ENCODE measurements at regions not wholly inside any gene's neighbourhood (a gene's known extent, or its start where the extent isn't known, plus 50 kb on each side); places are given as distances from the start of the nearest gene placed in this dataset.

DNA sequence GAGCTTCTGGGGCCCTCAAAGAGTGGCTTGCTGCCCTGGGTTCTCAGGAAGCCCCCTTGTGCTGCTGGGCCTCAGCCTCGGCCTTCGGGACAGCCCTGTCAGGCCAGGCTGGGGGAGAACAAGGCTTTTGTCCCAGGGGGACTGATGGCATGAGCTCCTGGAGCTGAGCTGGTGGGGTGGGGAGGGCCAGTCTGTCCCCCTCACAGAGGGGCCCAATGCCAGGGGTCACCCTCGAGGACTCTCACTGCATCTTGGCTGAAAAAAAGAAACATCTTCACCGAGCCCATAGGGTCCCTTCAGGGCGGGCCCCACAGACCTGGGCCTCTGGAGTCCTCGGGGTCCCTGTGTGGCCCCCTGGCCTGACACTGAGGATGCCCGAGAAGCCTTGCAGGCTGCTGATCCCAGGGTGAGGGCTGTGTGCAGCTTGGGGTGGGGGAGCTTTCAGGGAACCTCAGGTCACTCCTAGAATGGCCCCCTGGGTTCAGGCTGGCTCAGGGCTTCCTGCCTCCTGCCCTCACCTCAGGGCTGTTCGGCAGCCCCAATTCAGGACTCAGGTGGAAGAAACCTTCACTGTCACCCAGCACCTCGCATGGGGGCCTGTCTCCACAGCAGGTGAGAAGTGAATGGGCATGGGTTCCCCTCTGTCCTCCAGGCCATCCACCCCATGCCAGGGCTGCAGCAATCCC lies 90.5 kb downstream of the TNFRSF13B start:
- Histone ChIP-seq H3K4me3 (ENCODE audit: low read depth, low read length) (no peak overlapping the region), H3K27me3 (ENCODE audit: control insufficient read depth, insufficient read depth, low read length) (no peaks in the 10 kb centered on the region; the same call in 1 of the 2 replicates), H3K36me3 (ENCODE audit: control insufficient read depth, insufficient read depth, low read length) (no peaks in the 10 kb centered on the region)
- POLR2A ChIA-PET = no interaction called here
- TF ChIP-seq, protein P1, sequence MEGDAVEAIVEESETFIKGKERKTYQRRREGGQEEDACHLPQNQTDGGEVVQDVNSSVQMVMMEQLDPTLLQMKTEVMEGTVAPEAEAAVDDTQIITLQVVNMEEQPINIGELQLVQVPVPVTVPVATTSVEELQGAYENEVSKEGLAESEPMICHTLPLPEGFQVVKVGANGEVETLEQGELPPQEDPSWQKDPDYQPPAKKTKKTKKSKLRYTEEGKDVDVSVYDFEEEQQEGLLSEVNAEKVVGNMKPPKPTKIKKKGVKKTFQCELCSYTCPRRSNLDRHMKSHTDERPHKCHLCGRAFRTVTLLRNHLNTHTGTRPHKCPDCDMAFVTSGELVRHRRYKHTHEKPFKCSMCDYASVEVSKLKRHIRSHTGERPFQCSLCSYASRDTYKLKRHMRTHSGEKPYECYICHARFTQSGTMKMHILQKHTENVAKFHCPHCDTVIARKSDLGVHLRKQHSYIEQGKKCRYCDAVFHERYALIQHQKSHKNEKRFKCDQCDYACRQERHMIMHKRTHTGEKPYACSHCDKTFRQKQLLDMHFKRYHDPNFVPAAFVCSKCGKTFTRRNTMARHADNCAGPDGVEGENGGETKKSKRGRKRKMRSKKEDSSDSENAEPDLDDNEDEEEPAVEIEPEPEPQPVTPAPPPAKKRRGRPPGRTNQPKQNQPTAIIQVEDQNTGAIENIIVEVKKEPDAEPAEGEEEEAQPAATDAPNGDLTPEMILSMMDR (IDR thresholded peaks at IDR 0.05; ENCODE audit: insufficient read depth, low read depth, low read length) = no peak
- DNase-seq (ENCODE audit: low read depth) = no peak
- CTCF ChIA-PET = no interaction called here

- Histone ChIP-seq H3K4me3 (ENCODE audit: low read depth, low read length) (no peak overlapping the region), H3K36me3 (ENCODE audit: control insufficient read depth, insufficient read depth, low read length) (no peaks in the 10 kb centered on the region), H3K27me3 (ENCODE audit: control insufficient read depth, insufficient read depth, low read length) (no peaks in the 10 kb centered on the region)
- ChIA-PET POLR2A (no interaction called here), CTCF (no interaction called here)
- TF ChIP-seq, protein P1 (IDR thresholded peaks at IDR 0.05; ENCODE audit: insufficient read depth, low read depth, low read length) = no peak
- no peak for DNase-seq (ENCODE audit: low read depth)
Measured at GRCh38 chr17:16880843-16881230, 91.1 kb downstream of the TNFRSF13B start.

DNA sequence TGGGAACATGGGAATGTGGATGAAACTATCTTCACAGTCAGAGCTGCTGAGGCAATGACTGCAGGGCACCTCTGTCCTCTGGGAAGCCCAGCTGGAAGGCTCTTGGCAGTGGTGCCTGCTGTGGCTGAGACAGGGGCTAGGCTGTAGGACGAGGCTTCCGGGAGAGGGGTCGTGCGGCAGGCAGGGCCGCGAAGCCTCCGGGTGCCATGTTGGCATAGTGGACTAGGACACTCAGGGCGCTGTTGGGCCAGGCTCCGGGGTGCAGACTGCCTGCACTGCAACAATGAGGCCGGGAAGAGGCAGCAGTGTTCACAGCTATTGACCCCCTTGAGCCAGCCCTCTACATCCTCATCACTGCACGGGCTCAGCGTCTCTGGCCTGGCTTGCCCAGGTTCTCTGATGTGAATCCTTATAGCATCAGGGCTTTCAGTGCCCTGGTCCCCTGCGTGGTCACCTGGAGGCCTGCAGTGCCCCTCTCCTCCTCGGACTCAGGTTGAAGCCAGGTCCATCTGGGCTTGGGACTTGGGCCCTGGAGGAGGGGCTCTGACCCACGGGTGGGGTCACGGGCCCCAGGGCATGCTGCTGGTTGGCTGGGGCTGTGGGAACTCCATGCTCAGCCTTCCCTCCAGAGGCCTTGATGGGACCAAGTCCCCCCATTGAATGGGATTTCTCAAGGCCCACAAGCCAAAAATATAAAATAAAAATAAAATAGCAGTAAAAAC lies 91.6 kb downstream of the TNFRSF13B start:
- ChIA-PET POLR2A (no interaction called here), CTCF (no interaction called here)
- Histone ChIP-seq H3K4me3 (ENCODE audit: low read depth, low read length) (no peak overlapping the region), H3K27me3 (ENCODE audit: control insufficient read depth, insufficient read depth, low read length) (no peaks in the 10 kb centered on the region), H3K36me3 (ENCODE audit: control insufficient read depth, insufficient read depth, low read length) (no peaks in the 10 kb centered on the region)
- no peak for DNase-seq (ENCODE audit: low read depth)
- TF ChIP-seq, protein P1 (IDR thresholded peaks at IDR 0.05; ENCODE audit: insufficient read depth, low read depth, low read length) = no peak

DNA sequence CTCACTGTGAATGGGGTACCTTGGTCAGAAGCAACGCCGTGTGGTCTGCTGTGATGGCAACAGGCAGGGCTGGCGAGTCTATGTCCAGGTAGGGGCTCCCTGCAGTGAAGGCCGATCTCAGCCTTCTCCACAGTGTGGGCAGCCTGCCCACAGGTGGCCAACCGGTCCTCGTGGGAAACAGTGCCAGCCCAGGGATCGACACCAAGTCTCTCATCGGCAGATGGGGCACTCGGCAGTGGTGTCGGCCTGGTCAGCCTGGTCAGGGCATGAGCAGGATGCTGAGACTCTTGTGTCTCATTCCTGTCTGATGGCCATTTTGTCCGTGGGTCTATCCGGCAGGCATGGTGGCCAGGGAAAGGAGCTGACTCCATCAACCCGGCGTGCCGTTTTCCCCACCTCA lies 92.2 kb downstream of the TNFRSF13B start:
- no peaks in the 10 kb centered on the region for H3K27me3 ChIP-seq (ENCODE audit: control insufficient read depth, insufficient read depth, low read length)
- TF ChIP-seq, protein P1 (IDR thresholded peaks at IDR 0.05; ENCODE audit: insufficient read depth, low read depth, low read length) = no peak
- DNase-seq (ENCODE audit: low read depth) = no peak
- no peaks in the 10 kb centered on the region for H3K36me3 ChIP-seq (ENCODE audit: control insufficient read depth, insufficient read depth, low read length)
- ChIA-PET POLR2A (no interaction called here), CTCF (interaction anchor here (0.9 kb wide), 1 partner anchor 459 kb away, joined by 3 read pairs; no protein-coding TSS in a partner anchor)
- H3K4me3 ChIP-seq (ENCODE audit: low read depth, low read length) = no peak overlapping the region

DNA sequence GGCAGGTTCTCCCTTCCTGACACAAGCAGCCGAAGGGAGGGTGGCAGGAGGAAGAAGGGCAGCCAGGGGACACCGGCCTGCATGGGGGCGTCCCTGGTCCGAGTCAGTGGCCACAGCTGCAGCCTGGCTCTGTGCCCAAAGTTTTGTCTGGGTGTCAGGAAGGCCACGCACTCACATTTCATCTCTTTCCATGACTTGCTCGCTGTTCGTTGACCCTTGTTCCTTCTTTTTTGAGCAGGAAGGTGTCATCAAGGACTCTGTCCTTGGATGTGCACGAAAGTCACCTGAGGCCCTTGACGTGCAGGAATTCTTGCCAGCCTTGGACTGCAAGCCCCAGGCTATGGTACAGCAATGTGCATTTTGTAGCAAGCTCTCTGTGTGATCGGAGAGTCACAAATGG lies 93.3 kb downstream of the TNFRSF13B start:
- DNase-seq (ENCODE audit: low read depth) = no peak
- ChIA-PET POLR2A (no interaction called here), CTCF (no interaction called here)
- Histone ChIP-seq H3K36me3 (ENCODE audit: control insufficient read depth, insufficient read depth, low read length) (no peaks in the 10 kb centered on the region), H3K4me3 (ENCODE audit: low read depth, low read length) (no peak overlapping the region), H3K27me3 (ENCODE audit: control insufficient read depth, insufficient read depth, low read length) (no peaks in the 10 kb centered on the region)
- TF ChIP-seq, protein P1 (IDR thresholded peaks at IDR 0.05; ENCODE audit: insufficient read depth, low read depth, low read length) = no peak
